Activated CD8-positive, alpha-beta T cell treated with anti-CD3 and anti-CD28 coated beads for 36 hours (primary cell): ENCODE measurements at regions not wholly inside any gene's neighbourhood (a gene's known extent, or its start where the extent isn't known, plus 50 kb on each side); places are given as distances from the start of the nearest gene placed in this dataset.
"Not testable (repeated sequence)": the region's sequence is repeated elsewhere in the genome, so short reads cannot be mapped to it uniquely, and the experiment has no call there.

Experiments used
- ATAC-seq: fragments of 200-7000 bp; cut with Tn5 transposase; one replicate; pipeline ENCODE4 v1.10.0; 2021; ENCODE audit warnings: mild to moderate bottlenecking, moderate library complexity
- CTCF ChIA-PET: fragments of 350-600 bp; sonication (Branson Sonifier 250); formaldehyde crosslinking; loops from one replicate; lab custom pipeline; 2021; ENCODE audit warnings: antibody characterized with exemption; lab: Charles Lee
- POLR2A ChIA-PET: fragments of 350-600 bp; sonication (Branson Sonifier 250); formaldehyde crosslinking; loops from one replicate; lab custom pipeline; 2021; ENCODE audit warnings: antibody characterized with exemption; lab: Charles Lee
- DNase-seq: peaks from one replicate; pipeline ENCODE4 v3.0.0-alpha.2; 2020
- H3K27ac Mint-ChIP-seq: one replicate; pipeline ENCODE4 v1.8.0; 2021; ENCODE audit warnings: mild to moderate bottlenecking, mixed read lengths
- H3K27me3 Mint-ChIP-seq: one replicate; pipeline ENCODE4 v1.8.0; 2021; ENCODE audit warnings: mixed read lengths
- H3K36me3 Mint-ChIP-seq: one replicate; pipeline ENCODE4 v1.8.0; 2021; ENCODE audit warnings: low read depth, mixed read lengths
- H3K4me1 Mint-ChIP-seq: one replicate; pipeline ENCODE4 v1.8.0; 2021; ENCODE audit warnings: low read depth, mixed read lengths
- H3K4me3 Mint-ChIP-seq: one replicate; pipeline ENCODE4 v1.8.0; 2021; ENCODE audit warnings: mild to moderate bottlenecking, moderate library complexity, mixed read lengths
- H3K9me3 Mint-ChIP-seq: one replicate; pipeline ENCODE4 v1.8.0; 2021; ENCODE audit warnings: mixed read lengths
- CTCF ChIP-seq: fragments of 200-600 bp; IDR thresholded peaks from one replicate; pipeline ENCODE4 v1.8.0; 2022; ENCODE audit warnings: antibody characterized with exemption, mild to moderate bottlenecking
- intact Hi-C: fragments of 100-400 bp; cut with micrococcal nuclease; formaldehyde crosslinking; loops from one replicate; pipeline ENCODE4 v1.10.0; 2022

GRCh38 chr4:100908540-100908939 lies 390.7 kb upstream of the EMCN start:
- CTCF ChIA-PET: no interaction called here
- H3K27ac Mint-ChIP-seq: no peak overlapping the region
- intact Hi-C loops: no loop called here
- H3K4me3 Mint-ChIP-seq: no peak overlapping the region
- DNase-seq (no peak), ATAC-seq (no peak)
- POLR2A ChIA-PET: no interaction called here
- H3K27me3 Mint-ChIP-seq: peaks cover 2% of the 10 kb centered on the region
- no peaks in the 10 kb centered on the region for H3K36me3 Mint-ChIP-seq
- H3K4me1 Mint-ChIP-seq: no peaks in the 10 kb centered on the region
- TF ChIP-seq CTCF: no peak
- no peaks in the 10 kb centered on the region for H3K9me3 Mint-ChIP-seq

GRCh38 chr4:100907465-100908454 lies 389.9 kb upstream of the EMCN start:
- H3K4me3 Mint-ChIP-seq: no peak overlapping the region
- H3K36me3 Mint-ChIP-seq: no peaks in the 10 kb centered on the region
- intact Hi-C loops: no loop called here
- POLR2A ChIA-PET: no interaction called here
- no peak for ATAC-seq
- H3K9me3 Mint-ChIP-seq: no peaks in the 10 kb centered on the region
- peaks cover 4% of the 10 kb centered on the region for H3K27me3 Mint-ChIP-seq
- no peak overlapping the region for H3K27ac Mint-ChIP-seq
- no peaks in the 10 kb centered on the region for H3K4me1 Mint-ChIP-seq
- CTCF ChIA-PET: no interaction called here
- no peak for DNase-seq
- TF ChIP-seq CTCF: peak; percentile 45

- Mint-ChIP-seq H3K36me3 (no peaks in the 10 kb centered on the region), H3K4me1 (no peaks in the 10 kb centered on the region), H3K9me3 (no peaks in the 10 kb centered on the region), H3K27me3 (peaks cover 4% of the 10 kb centered on the region), H3K4me3 (no peak overlapping the region), H3K27ac (no peak overlapping the region)
- no peak for TF ChIP-seq CTCF
- DNase-seq (no peak), ATAC-seq (no peak)
- intact Hi-C loops: no loop called here
- POLR2A ChIA-PET: no interaction called here
- CTCF ChIA-PET: interaction anchor here (0.6 kb wide), 1 partner anchor 893 kb away, joined by 3 read pairs; no protein-coding TSS in a partner anchor
Observed at GRCh38 chr4:100906973-100907372, 389.2 kb upstream of the EMCN start.

GRCh38 chr4:100900945-100901344 lies 383.1 kb upstream of the EMCN start:
- DNase-seq: not testable (repeated sequence)

GRCh38 chr4:100900134-100900533 lies 382.3 kb upstream of the EMCN start:
- DNase-seq: no peak
- Mint-ChIP-seq H3K27ac (no peak overlapping the region), H3K4me3 (no peak overlapping the region), H3K27me3 (peaks cover 4% of the 10 kb centered on the region), H3K4me1 (peaks cover 11% of the 10 kb centered on the region), H3K36me3 (no peaks in the 10 kb centered on the region), H3K9me3 (no peaks in the 10 kb centered on the region)
- ChIA-PET CTCF (no interaction called here), POLR2A (no interaction called here)
- no peak for TF ChIP-seq CTCF
- intact Hi-C loops: no loop called here
- no peak for ATAC-seq

More at GRCh38 chr4:100900945-100901344, 383.1 kb upstream of the EMCN start:
- H3K27me3 Mint-ChIP-seq, CTCF ChIA-PET, POLR2A ChIA-PET, H3K9me3 Mint-ChIP-seq, ATAC-seq, intact Hi-C loops, H3K27ac Mint-ChIP-seq, H3K36me3 Mint-ChIP-seq, H3K4me1 Mint-ChIP-seq, H3K4me3 Mint-ChIP-seq: not testable (repeated sequence)
